Right lung (tissue), 2 donors: ENCODE measurements at regions not wholly inside any gene's neighbourhood (a gene's known extent, or its start where the extent isn't known, plus 50 kb on each side); places are given as distances from the start of the nearest gene placed in this dataset.

ENCODE experiments used
- DNase-seq, 2 donors: peaks; one replicate each; pipeline ENCODE4 v3.0.0-alpha.2; 2013

DNA sequence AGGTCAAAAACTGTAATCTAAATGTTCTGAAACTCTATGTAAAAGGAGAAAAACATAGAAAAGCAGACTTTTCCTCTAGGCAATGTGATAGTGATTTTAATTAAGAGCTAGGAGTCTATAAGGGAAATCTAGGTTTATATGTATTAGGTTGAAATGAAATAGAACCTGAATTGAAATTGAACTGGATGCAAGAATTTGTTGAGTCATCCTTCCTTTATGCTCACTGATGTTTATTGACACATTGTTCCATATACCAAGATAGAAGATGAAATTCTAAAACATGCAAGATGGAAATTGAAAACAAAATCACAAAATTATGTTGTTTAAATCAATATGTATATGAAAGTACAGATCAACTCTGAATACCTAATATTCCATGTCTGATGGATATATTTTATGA lies 170.4 kb upstream of the FLRT2 start:
- DNase-seq, result no peak

- peak; percentile 61 to 73 for DNase-seq
Observed at GRCh38 chr14:85363358-85363757, 166.6 kb upstream of the FLRT2 start.

- DNase-seq, result no peak
Observed at GRCh38 chr14:85366226-85366625, 163.7 kb upstream of the FLRT2 start.

- no peak for DNase-seq
Observed at GRCh38 chr14:85380881-85381280, 149.1 kb upstream of the FLRT2 start.

GRCh38 chr14:85382341-85382740 lies 147.6 kb upstream of the FLRT2 start:
- no peak for DNase-seq

DNA sequence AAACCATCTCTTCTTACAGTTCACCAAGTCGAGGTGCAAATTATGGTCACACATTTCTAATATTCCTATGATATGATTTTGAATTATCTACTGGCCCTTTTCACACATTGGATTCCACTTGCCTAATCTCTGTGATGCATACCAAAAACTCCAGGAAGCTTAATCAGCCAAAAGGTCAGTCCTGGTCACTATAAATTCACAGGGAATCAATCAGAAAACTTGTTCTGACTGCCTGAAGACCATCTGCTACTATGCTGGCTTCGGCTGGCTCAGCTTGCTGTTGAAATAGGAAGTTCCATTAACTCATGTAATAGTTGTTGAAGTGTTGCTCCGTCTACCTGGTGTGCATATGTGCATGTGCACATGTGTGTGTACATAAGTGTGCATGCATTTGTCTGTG lies 142.8 kb upstream of the FLRT2 start:
- no peak for DNase-seq

- peak; percentile 57 to 71 for DNase-seq
Observed at GRCh38 chr14:85390236-85390635, 139.7 kb upstream of the FLRT2 start.

DNA sequence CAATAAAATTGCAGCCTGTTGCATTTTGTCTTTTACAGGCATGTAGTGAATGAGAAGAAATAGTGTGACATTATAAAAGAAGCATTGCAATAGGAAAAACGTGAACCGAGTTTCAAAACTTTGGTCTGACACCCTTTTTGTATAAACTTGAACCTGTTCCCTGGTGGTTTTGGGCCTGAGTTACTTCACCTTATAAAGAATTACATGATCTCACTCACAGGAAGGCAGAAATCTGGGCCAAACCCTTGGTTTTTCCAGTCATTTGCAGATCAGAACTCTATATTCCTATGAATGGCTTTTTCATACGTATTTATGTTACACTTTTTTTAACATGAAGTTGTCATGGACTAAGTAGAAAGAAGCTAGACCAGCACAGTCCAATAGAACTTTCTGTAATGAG lies 138.5 kb upstream of the FLRT2 start:
- DNase-seq, result no peak

DNA sequence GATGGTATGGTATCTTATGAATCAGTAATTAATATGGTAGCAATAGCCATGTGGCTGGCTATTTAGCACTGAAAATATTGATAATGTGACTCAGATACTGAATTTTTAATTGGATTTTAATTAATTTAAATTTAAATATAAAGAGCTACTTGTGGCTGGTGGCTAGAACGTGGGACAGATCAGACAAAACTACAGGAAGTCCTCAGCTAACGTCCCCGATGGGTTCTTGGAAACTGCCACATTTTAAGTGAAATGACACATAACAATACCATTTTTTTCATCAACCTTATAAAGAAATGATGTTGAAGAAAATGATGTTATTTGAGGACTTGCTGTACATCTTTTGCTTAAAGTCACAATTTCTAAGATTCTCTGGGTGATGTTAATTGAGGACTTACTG lies 138.1 kb upstream of the FLRT2 start:
- DNase-seq, result no peak

DNA sequence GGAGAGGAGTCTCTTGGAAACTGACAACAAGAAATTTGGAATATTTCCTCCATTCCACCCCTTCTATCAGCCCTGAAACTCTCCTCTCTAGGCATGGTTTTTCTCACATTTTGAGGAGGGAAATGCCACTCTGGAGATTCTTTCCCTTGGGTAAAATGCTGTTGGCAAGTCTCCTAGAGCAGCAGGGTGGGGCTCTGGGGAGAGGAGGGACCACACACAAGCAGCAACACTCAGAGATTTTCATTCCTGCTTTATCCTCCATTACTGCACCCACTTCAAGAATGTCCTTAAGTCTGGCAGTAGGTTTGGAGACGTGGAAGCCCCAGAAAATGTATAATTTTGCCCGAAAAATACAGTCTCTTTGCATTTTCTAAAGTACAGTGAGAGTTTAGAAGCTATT lies 130.8 kb upstream of the FLRT2 start:
- no peak for DNase-seq

DNA sequence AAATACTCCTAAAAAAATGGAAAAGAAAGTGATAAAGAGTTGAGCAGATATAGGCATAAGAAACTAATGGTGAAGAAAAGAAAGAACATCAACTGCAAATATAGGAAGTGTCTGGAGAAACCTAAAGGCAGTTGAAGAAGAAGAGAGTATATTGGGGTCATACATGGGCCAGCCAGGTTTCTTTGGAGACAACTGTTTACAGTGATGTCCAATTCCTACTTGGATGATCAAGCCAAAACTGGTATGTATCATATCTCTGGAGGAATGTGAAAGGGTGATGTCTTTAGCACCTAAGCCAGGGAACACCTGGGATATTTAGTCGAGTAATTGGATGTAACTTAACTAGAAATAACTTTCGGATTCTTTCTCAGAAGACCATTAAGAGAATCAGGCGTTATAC lies 129.3 kb upstream of the FLRT2 start:
- no peak for DNase-seq

- DNase-seq, result no peak
Observed at GRCh38 chr14:85401384-85401783, 128.6 kb upstream of the FLRT2 start.

DNA sequence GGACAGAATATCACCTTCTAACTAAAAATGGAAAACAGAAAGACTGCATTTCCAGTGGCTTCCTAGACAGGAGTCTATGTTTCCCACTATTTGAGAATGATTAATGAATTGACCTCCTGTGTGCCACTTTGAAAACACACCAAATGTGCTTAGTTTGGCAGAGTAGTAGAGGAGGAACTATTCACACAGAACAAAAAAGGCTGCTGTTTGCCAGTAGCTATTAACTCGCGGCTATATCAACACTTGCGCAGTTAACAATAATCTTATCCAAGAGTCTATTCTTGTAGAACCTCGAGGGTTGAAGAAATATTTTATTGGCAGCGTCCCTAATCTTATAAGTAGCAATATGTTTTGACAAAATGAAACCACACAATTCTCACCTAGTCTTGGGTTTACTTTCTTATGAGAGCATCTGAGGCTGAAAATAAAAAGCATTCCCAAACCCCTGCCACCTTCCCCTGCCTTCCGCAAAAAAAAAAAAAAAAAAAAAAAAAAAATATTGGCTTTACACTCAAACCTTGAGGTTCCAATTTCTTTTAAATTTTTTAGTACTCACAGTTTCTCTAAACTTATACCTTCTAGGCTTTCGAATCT lies 127.3 kb upstream of the FLRT2 start:
- no peak for DNase-seq

DNA sequence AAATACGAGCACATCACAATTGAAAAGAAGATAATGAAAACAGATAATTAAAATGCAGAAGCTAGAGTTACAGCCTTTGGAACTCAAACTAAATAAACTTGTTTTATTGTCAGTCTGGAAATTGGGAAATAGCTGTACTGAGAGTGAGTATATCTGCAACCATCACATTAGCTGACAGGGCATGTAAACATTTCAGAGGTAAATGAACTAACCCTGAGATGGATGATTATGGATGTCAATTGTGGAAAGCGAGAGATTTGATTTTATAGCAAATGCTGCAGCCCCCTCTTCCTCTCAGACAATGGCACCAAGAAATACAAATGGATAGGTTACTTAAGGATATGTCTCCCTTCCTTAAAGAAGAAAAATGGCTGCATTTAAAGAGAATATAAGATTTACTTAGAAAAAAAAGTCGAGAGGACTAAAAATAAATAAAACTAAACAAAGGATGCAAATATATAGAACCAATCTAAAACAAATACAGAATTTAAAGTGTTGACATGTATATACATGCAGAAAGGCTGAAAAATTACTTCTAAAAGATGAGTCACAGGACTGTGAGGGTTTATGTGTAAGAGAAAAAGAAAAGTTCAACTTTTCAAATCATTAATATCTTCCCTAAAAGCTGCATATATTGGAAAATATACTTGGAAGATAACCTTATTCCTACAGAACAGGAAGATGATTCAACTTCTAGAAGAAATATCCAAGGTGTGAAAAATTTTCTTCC lies 120.3 kb upstream of the FLRT2 start:
- no peak for DNase-seq

DNA sequence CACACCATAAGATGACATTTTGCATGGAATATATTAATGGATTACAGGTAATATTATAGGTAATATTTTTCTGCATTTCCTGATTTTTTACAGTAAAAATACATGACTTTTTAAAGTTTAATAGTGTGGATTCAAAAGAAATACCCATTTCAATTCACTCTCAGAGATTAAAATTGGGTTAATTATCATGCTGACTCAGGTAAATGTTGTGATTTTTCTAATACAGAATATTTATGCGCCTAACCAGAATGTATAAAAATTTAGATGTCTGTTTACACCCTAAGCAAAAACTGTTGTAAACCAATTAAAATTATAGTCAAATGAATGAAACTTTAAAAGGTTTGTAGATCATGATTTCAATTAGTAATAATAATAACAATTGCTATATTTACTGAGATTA lies 117.2 kb upstream of the FLRT2 start:
- no peak for DNase-seq

- no peak for DNase-seq
Observed at GRCh38 chr14:85413836-85414526, 116.0 kb upstream of the FLRT2 start.

- peak in 1 of 2 donors; percentile 24 for DNase-seq
Observed at GRCh38 chr14:85415015-85415712, 114.8 kb upstream of the FLRT2 start.

DNA sequence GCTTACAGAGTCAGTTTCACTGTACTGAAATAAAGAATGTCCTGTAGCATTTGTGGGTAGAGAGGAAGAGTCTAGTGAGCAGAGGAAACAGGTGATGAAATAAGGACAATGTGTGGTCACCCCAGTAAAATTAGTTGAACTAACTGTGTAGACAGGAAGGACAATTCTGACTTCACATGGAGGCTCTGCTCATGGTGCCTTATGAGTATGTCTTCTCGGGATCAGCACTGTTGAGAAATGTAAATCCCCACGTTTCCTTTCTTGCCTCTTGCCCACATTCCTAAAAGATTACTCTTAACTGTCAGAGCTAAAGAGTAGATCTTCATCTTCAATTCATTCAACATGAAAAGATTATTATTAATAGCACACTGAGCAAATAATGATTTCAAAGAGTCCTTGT lies 113.2 kb upstream of the FLRT2 start:
- no peak for DNase-seq

DNA sequence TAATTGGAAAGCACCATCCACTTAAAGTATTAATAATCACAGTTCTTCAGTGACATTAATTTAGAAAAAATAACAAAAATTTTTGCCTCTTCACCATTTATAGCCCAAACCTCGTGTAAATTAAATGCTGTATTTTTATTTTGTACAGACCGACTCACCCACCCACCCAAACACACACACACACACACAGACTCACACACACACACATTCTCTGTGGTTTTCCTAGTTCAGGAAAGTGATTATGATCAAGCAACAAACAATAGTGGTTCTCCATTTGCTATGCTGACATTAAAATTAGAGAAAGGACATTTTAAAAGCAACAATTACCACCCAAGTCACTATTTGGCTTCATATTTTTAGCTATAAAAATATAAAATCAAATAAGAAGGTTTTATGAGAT lies 112.5 kb upstream of the FLRT2 start:
- DNase-seq, result no peak

- DNase-seq, result no peak
Observed at GRCh38 chr14:85418721-85419120, 111.2 kb upstream of the FLRT2 start.

DNA sequence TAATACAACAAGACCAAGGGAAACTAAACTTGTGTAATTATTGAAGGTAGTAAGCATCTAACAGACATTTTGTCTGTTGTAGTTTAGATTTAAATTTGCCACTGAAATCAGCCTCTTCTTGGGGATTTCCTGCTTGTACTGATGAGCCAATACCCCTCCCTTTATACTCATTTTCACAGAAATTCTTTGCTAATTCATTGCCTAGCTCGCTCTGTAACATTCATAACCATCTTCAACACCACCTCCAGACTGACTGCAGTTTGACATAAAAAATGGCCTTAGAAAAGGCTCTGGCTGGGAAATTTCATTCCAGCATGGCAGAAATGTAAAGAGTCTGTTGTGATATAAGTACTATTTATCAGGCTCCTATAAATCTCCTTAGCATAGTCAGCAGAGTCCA lies 109.7 kb upstream of the FLRT2 start:
- DNase-seq, result no peak

- DNase-seq, result no peak
Observed at GRCh38 chr14:85420707-85421106, 109.2 kb upstream of the FLRT2 start.
